H1 (cell line): ENCODE measurements at regions not wholly inside any gene's neighbourhood (a gene's known extent, or its start where the extent isn't known, plus 50 kb on each side); places are given as distances from the start of the nearest gene placed in this dataset.

Experiments used
- CBX8 ChIP-seq: fragments of 300-800, 300-1000 bp; sonication (generic); IDR thresholded peaks from 2 replicates; pipeline ENCODE4 v1.7.1; 2016; ENCODE audit warnings: low read depth, low read length, borderline replicate concordance
- CHD7 ChIP-seq: fragments of 300-600 bp; sonication (generic); IDR thresholded peaks from 2 replicates; pipeline ENCODE4 v1.7.1; 2012; ENCODE audit warnings: low read length, moderate library complexity, mild to moderate bottlenecking, inconsistent platforms; ENCODE audit not compliant: insufficient replicate concordance
- EGR1 ChIP-seq: IDR thresholded peaks from 2 replicates; pipeline ENCODE4 v1.6.1; 2011; ENCODE audit warnings: low read depth, low read length, borderline replicate concordance
- MAX ChIP-seq: IDR thresholded peaks from 2 replicates; pipeline ENCODE4 v1.6.1; 2012; ENCODE audit warnings: inconsistent platforms

GRCh38 chr12:91413581-91414546, 231.2 kb upstream of the DCN start (continued):
- no peak for TF ChIP-seq CHD7
- TF ChIP-seq CBX8: no peak
- TF ChIP-seq EGR1: no peak
- no peak for TF ChIP-seq MAX
